ENCODE measurements at regions not wholly inside any gene's neighbourhood (a gene's known extent, or its start where the extent isn't known, plus 50 kb on each side); places are given as distances from the start of the nearest gene placed in this dataset.

DNA sequence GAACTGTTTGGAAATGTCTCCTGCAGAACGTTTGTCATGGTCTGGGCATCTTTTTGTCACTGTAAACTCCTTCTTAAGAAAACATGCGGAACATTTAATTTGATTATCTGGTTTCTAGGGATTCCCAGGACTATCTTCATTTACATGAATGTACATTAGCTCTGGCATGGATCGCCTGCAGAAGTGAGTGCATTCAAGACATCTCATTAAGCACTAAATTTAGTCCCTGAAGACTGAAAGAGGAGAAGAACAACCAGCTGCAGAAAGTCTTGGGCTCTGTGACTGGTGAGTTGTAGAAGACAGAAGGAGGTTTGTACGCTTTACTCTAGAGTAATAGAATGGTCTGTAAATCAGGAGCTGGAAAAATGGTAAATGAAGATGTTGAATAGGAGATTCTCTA lies 540.7 kb downstream of the BCKDHB start:
- ATAC-seq = no peak
- ChIA-PET CTCF (no interaction called here), POLR2A (no interaction called here), RAD21 (ENCODE audit: low non-redundant PET in 1 of 2, low total read pairs in 2 of 2, uncharacterized antibody in 2 of 2, unreplicated experiment in 2 of 2) (no interaction called here)
- intact Hi-C loops (cut with micrococcal nuclease) = no loop called here
- H3K9ac ChIP-seq (ENCODE audit: low read length) = no peak overlapping the region
- no peaks in the 10 kb centered on the region for H3K27me3 ChIP-seq (ENCODE audit: insufficient read depth, low read length)
- H3K36me3 ChIP-seq (ENCODE audit: control insufficient read depth in 1 of 2, insufficient read depth in 2 of 2, low read length in 2 of 2) = no peaks in the 10 kb centered on the region
- H3K79me2 ChIP-seq (ENCODE audit: insufficient read depth, low read length) = no peaks in the 10 kb centered on the region
- no peak overlapping the region for H2AFZ ChIP-seq (ENCODE audit: low read depth, low read length, poor library complexity, severe bottlenecking)
- no peak overlapping the region for H3K4me3 ChIP-seq (replicated peaks in 1 of 2; ENCODE audit: low read depth in 1 of 2, low read length in 2 of 2)
- H3K9me3 ChIP-seq (ENCODE audit: control insufficient read depth in 1 of 2, insufficient read depth in 1 of 2, low read depth in 1 of 2, low read length in 2 of 2) = no peaks in the 10 kb centered on the region
- no TSS peak for BruUV-seq (replicated peaks)
- H3K4me1 ChIP-seq (ENCODE audit: control insufficient read depth in 1 of 2, insufficient read depth in 2 of 2, low read length in 2 of 2) = no peaks in the 10 kb centered on the region
- TF ChIP-seq, protein P1, sequence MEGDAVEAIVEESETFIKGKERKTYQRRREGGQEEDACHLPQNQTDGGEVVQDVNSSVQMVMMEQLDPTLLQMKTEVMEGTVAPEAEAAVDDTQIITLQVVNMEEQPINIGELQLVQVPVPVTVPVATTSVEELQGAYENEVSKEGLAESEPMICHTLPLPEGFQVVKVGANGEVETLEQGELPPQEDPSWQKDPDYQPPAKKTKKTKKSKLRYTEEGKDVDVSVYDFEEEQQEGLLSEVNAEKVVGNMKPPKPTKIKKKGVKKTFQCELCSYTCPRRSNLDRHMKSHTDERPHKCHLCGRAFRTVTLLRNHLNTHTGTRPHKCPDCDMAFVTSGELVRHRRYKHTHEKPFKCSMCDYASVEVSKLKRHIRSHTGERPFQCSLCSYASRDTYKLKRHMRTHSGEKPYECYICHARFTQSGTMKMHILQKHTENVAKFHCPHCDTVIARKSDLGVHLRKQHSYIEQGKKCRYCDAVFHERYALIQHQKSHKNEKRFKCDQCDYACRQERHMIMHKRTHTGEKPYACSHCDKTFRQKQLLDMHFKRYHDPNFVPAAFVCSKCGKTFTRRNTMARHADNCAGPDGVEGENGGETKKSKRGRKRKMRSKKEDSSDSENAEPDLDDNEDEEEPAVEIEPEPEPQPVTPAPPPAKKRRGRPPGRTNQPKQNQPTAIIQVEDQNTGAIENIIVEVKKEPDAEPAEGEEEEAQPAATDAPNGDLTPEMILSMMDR (IDR thresholded peaks at IDR 0.05 in 2 of 3, conservative IDR thresholded peaks at IDR 0.05 in 1 of 3; ENCODE audit: borderline replicate concordance in 1 of 3, insufficient read depth in 1 of 3, low read depth in 2 of 3, low read length in 2 of 3) = no peak
- TF ChIP-seq, protein P2, sequence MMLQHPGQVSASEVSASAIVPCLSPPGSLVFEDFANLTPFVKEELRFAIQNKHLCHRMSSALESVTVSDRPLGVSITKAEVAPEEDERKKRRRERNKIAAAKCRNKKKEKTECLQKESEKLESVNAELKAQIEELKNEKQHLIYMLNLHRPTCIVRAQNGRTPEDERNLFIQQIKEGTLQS (IDR thresholded peaks at IDR 0.05) = no peak
- TF ChIP-seq ELF1 (IDR thresholded peaks at IDR 0.05; ENCODE audit: borderline replicate concordance, low read depth) = no peak
- no peak for TF ChIP-seq JUND (IDR thresholded peaks at IDR 0.05)
- TF ChIP-seq EGR1 (IDR thresholded peaks at IDR 0.05; ENCODE audit: low read depth) = no peak
- TF ChIP-seq ZNF274 (IDR thresholded peaks at IDR 0.05; ENCODE audit: low read depth, low read length) = no peak
- no peak for TF ChIP-seq FOSL1 (IDR thresholded peaks at IDR 0.05; ENCODE audit: low read depth)
- TF ChIP-seq EZH2 (IDR thresholded peaks at IDR 0.05) = no peak
- H3K27ac ChIP-seq (ENCODE audit: low read depth, low read length) = no peak overlapping the region
- DNase-seq (ENCODE audit: low read depth, low spot score) = no peak
- H4K20me1 ChIP-seq (ENCODE audit: insufficient read depth) = no peaks in the 10 kb centered on the region
- H3K9me2 ChIP-seq (ENCODE audit: insufficient read depth) = no peaks in the 10 kb centered on the region
- no peak overlapping the region for H3K4me2 ChIP-seq (ENCODE audit: low read length)

DNA sequence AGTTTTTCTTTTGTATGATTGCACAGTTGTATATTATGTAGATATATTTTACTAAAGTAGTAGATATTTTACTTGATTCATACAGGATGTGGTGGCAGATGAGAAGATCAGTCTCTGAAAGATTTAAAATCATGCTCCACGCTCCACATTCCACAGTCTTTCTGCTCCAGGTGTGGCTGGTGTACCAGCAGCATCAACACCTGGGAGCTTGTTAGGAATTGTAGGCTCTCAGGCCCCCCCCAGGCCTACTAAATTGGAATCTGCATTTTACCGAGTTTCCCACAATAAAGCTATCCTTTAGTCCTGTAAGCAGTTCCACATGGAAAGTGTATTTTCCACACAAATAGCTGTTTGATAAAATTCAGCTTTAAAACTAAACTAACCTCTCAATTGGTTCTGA lies 537.4 kb downstream of the BCKDHB start:
- no peaks in the 10 kb centered on the region for H3K27me3 ChIP-seq (ENCODE audit: insufficient read depth, low read length)
- no peak for TF ChIP-seq YY1 (IDR thresholded peaks at IDR 0.05; ENCODE audit: extremely low read depth, insufficient replicate concordance, low read depth, low read length)
- TF ChIP-seq, protein P3, sequence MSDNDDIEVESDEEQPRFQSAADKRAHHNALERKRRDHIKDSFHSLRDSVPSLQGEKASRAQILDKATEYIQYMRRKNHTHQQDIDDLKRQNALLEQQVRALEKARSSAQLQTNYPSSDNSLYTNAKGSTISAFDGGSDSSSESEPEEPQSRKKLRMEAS (IDR thresholded peaks at IDR 0.05) = no peak
- intact Hi-C loops (cut with micrococcal nuclease) = no loop called here
- DNase-seq (ENCODE audit: low read depth, low spot score) (no peak), ATAC-seq (no peak)
- H3K9me2 ChIP-seq (ENCODE audit: insufficient read depth) = no peaks in the 10 kb centered on the region
- H2AFZ ChIP-seq (ENCODE audit: low read depth, low read length, poor library complexity, severe bottlenecking) = no peak overlapping the region
- no peak overlapping the region for H3K27ac ChIP-seq (ENCODE audit: low read depth, low read length)
- H3K4me3 ChIP-seq (replicated peaks in 1 of 2; ENCODE audit: low read depth in 1 of 2, low read length in 2 of 2) = no peak overlapping the region
- no peaks in the 10 kb centered on the region for H3K79me2 ChIP-seq (ENCODE audit: insufficient read depth, low read length)
- H4K20me1 ChIP-seq (ENCODE audit: insufficient read depth) = no peaks in the 10 kb centered on the region
- H3K36me3 ChIP-seq (ENCODE audit: control insufficient read depth in 1 of 2, insufficient read depth in 2 of 2, low read length in 2 of 2) = no peaks in the 10 kb centered on the region
- POLR2A ChIA-PET = no interaction called here
- no peak overlapping the region for H3K9ac ChIP-seq (ENCODE audit: low read length)
- H3K4me1 ChIP-seq (ENCODE audit: control insufficient read depth in 1 of 2, insufficient read depth in 2 of 2, low read length in 2 of 2) = peaks cover 3 to 7% of the 10 kb centered on the region in 2 experiments; a peak in 3 of 4 replicates
- no peak overlapping the region for H3K4me2 ChIP-seq (ENCODE audit: low read length)
- CTCF ChIA-PET = no interaction called here
- no peaks in the 10 kb centered on the region for H3K9me3 ChIP-seq (ENCODE audit: control insufficient read depth in 1 of 2, insufficient read depth in 1 of 2, low read depth in 1 of 2, low read length in 2 of 2)
- no TSS peak for BruUV-seq (replicated peaks)
- RAD21 ChIA-PET (ENCODE audit: low non-redundant PET in 1 of 2, low total read pairs in 2 of 2, uncharacterized antibody in 2 of 2, unreplicated experiment in 2 of 2) = no interaction called here
